Left ventricle myocardium inferior (tissue), 1 donor: ENCODE measurements at regions not wholly inside any gene's neighbourhood (a gene's known extent, or its start where the extent isn't known, plus 50 kb on each side); places are given as distances from the start of the nearest gene placed in this dataset.

Experiments
- DNase-seq: peaks from one replicate; pipeline ENCODE4 v3.0.0-alpha.2; 2020
- H3K27ac ChIP-seq: fragments of 200-600 bp; replicated peaks from 2 replicates; pipeline ENCODE4 v1.8.0; 2021
- H3K27me3 ChIP-seq: fragments of 200-600 bp; 2 replicates; pipeline ENCODE4 v1.8.0; 2021; ENCODE audit warnings: low read depth
- H3K36me3 ChIP-seq: fragments of 200-600 bp; 2 replicates; pipeline ENCODE4 v1.8.0; 2021
- H3K4me1 ChIP-seq: fragments of 200-600 bp; 2 replicates; pipeline ENCODE4 v1.8.0; 2021
- H3K4me3 ChIP-seq: fragments of 200-600 bp; 2 replicates; pipeline ENCODE4 v1.8.0; 2021; ENCODE audit warnings: mild to moderate bottlenecking, moderate library complexity
- H3K9me3 ChIP-seq: fragments of 200-600 bp; replicated peaks from 2 replicates; pipeline ENCODE4 v1.8.0; 2021
- intact Hi-C: fragments of 100-400 bp; cut with micrococcal nuclease; formaldehyde crosslinking; loops from one replicate; pipeline ENCODE4 v1.11.0; 2022
- TF ChIP-seq, protein P1 (sequence below): fragments of 200-600 bp; IDR thresholded peaks from 2 replicates; pipeline ENCODE4 v1.8.0; 2021; ENCODE audit warnings: antibody characterized with exemption, mild to moderate bottlenecking, borderline replicate concordance
- donor health status: DM: no; HTN: yes; CAD: no; lungs with severe emphysema.

DNA sequence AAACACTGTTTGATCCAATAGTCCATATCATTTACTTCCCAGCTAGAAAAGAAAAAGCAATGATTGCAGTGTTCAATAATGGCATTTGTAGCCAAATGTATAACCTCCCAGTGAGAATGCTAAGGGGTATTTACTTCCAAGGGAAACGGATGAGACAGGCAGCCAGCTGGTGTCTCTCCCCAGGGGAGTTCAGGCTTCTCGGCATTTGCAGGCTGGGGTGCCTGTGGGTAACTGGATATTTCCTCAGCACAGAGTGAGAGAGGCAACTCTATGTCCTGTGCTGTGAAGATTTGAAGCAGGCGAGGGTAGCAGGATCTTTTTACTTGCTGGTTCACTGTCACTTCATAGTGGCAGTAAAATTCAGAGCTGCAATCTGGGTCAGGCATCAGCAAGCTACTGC lies 1455.6 kb upstream of the TMEM132C start:
- Histone ChIP-seq H3K9me3 (no peaks in the 10 kb centered on the region), H3K27ac (no peak overlapping the region), H3K4me3 (no peak overlapping the region), H3K4me1 (no peaks in the 10 kb centered on the region), H3K27me3 (peaks cover 34% of the 10 kb centered on the region), H3K36me3 (no peaks in the 10 kb centered on the region)
- intact Hi-C loops: no loop called here
- DNase-seq: no peak
- TF ChIP-seq, protein P1, sequence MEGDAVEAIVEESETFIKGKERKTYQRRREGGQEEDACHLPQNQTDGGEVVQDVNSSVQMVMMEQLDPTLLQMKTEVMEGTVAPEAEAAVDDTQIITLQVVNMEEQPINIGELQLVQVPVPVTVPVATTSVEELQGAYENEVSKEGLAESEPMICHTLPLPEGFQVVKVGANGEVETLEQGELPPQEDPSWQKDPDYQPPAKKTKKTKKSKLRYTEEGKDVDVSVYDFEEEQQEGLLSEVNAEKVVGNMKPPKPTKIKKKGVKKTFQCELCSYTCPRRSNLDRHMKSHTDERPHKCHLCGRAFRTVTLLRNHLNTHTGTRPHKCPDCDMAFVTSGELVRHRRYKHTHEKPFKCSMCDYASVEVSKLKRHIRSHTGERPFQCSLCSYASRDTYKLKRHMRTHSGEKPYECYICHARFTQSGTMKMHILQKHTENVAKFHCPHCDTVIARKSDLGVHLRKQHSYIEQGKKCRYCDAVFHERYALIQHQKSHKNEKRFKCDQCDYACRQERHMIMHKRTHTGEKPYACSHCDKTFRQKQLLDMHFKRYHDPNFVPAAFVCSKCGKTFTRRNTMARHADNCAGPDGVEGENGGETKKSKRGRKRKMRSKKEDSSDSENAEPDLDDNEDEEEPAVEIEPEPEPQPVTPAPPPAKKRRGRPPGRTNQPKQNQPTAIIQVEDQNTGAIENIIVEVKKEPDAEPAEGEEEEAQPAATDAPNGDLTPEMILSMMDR: no peak

DNA sequence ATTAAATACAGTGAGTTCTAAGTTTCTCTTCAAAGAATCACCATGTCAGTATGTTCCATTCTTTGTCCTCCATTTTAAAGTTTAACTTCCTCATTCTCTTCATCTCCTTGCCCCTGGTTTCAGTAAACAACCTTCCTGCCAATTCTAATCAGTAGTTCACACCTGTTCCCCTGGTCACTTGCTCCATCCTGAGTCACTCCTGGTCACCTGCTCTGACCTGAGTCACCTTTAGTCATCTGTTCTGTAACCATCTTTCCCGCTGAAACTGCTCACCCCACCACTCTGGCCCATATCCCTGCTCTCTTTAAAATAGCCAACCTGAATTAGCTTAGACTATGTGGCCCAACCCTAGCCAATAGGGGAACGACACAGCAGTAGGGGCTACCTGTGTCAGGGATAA lies 1447.4 kb upstream of the TMEM132C start:
- intact Hi-C loops: no loop called here
- Histone ChIP-seq H3K4me1 (no peaks in the 10 kb centered on the region), H3K27me3 (no peaks in the 10 kb centered on the region), H3K9me3 (peaks cover 31% of the 10 kb centered on the region), H3K36me3 (no peaks in the 10 kb centered on the region), H3K27ac (no peak overlapping the region), H3K4me3 (no peak overlapping the region)
- DNase-seq: no peak
- TF ChIP-seq, protein P1: no peak

GRCh38 chr12:126830778-126831680 lies 1435.9 kb upstream of the TMEM132C start:
- H3K36me3 ChIP-seq: no peaks in the 10 kb centered on the region
- no peak for DNase-seq
- H3K27ac ChIP-seq: no peak overlapping the region
- TF ChIP-seq, protein P1: no peak
- no peak overlapping the region for H3K4me3 ChIP-seq
- no peaks in the 10 kb centered on the region for H3K4me1 ChIP-seq
- H3K9me3 ChIP-seq: peaks cover 36% of the 10 kb centered on the region
- intact Hi-C loops: no loop called here
- H3K27me3 ChIP-seq: peaks cover 22% of the 10 kb centered on the region

- Histone ChIP-seq H3K36me3 (no peaks in the 10 kb centered on the region), H3K9me3 (peaks cover 65% of the 10 kb centered on the region), H3K27me3 (peaks cover 14% of the 10 kb centered on the region), H3K4me1 (no peaks in the 10 kb centered on the region), H3K27ac (no peak overlapping the region), H3K4me3 (no peak overlapping the region)
- TF ChIP-seq, protein P1: no peak
- intact Hi-C loops: no loop called here
- no peak for DNase-seq
Measured at GRCh38 chr12:126837697-126838096, 1429.3 kb upstream of the TMEM132C start.

DNA sequence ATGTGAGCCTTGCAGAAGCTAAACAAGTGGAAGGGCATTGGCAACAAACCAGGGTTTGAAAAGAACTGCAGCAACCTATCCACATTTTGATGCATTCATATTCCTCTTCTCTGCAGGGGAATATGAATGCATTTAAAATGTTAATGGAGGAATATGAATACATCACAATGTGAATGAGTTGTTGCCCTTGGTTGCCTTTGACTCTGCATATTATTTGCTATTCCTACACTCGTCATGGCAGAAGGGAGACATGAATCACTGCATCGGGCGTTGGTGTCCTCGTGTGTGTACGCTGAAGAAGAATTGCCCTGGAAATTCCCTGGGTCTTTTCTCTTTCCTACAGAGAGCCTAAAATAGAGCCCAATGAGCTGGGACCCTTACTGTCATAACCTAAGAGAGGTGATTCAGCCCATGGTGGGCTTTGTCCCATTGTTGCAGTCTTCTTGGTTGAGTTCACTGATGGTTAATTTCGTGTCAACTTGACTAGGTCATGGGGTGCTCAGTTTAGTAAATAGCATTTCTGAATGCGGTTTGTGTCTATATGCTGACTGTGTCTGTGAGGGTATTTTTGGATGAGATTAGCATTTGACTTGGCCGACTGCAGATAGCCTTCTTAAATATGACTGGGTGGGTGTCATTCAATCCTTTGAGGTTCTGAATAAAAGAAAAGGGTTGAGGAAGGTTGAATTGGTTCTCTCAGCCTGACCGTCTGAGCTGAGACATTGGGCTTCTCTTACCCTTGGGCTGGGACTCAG lies 1422.9 kb upstream of the TMEM132C start:
- Histone ChIP-seq H3K27me3 (no peaks in the 10 kb centered on the region), H3K27ac (no peak overlapping the region), H3K4me3 (no peak overlapping the region), H3K36me3 (no peaks in the 10 kb centered on the region), H3K9me3 (peaks cover 2% of the 10 kb centered on the region), H3K4me1 (no peaks in the 10 kb centered on the region)
- intact Hi-C loops: no loop called here
- DNase-seq: no peak
- TF ChIP-seq, protein P1: no peak
